Activated T-cell treated with anti-CD3 and anti-CD28 coated beads, Interleukin-2, amount 50 U/mL, for 4 hours (primary cell): ENCODE measurements at regions not wholly inside any gene's neighbourhood (a gene's known extent, or its start where the extent isn't known, plus 50 kb on each side); places are given as distances from the start of the nearest gene placed in this dataset.

Experiments used
- ATAC-seq, 2 donors: fragments of 200-7000 bp; cut with Tn5 transposase; one replicate each; pipeline ENCODE4 v1.10.0; 2021
- DNase-seq: peaks from one replicate; pipeline ENCODE4 v3.0.0-alpha.2; 2020
- H3K27me3 Mint-ChIP-seq: one replicate; pipeline ENCODE4 v1.8.0; 2021; ENCODE audit warnings: low read depth, mixed read lengths
- H3K36me3 Mint-ChIP-seq: one replicate; pipeline ENCODE4 v1.8.0; 2022; ENCODE audit warnings: mixed read lengths; ENCODE audit not compliant: insufficient read depth
- H3K4me1 Mint-ChIP-seq: one replicate; pipeline ENCODE4 v1.8.0; 2021; ENCODE audit warnings: low read depth, mixed read lengths
- H3K4me3 Mint-ChIP-seq: one replicate; pipeline ENCODE4 v1.8.0; 2021; ENCODE audit warnings: mild to moderate bottlenecking, moderate library complexity, mixed read lengths
- H3K9me3 Mint-ChIP-seq: one replicate; pipeline ENCODE4 v1.8.0; 2021; ENCODE audit warnings: mixed read lengths

GRCh38 chr6:120248451-120248850 is 898.9 kb upstream of the MAN1A1 start:
- H3K27me3 Mint-ChIP-seq, result no peaks in the 10 kb centered on the region
- no peaks in the 10 kb centered on the region for H3K4me1 Mint-ChIP-seq
- ATAC-seq (no peak), DNase-seq (no peak)
- no peak overlapping the region for H3K4me3 Mint-ChIP-seq
- H3K9me3 Mint-ChIP-seq, result peaks cover 5% of the 10 kb centered on the region
- H3K36me3 Mint-ChIP-seq, result no peaks in the 10 kb centered on the region

- Mint-ChIP-seq H3K36me3 (no peaks in the 10 kb centered on the region), H3K4me1 (no peaks in the 10 kb centered on the region), H3K4me3 (no peak overlapping the region), H3K27me3 (no peaks in the 10 kb centered on the region), H3K9me3 (peaks cover 22% of the 10 kb centered on the region)
- DNase-seq (no peak), ATAC-seq (no peak)
These were observed 887.7 kb upstream of the MAN1A1 start for GRCh38 chr6:120237221-120237620.

GRCh38 chr6:120230008-120230407 is 880.4 kb upstream of the MAN1A1 start:
- DNase-seq, result no peak
- Mint-ChIP-seq H3K36me3 (no peaks in the 10 kb centered on the region), H3K27me3 (no peaks in the 10 kb centered on the region), H3K9me3 (peaks cover 7% of the 10 kb centered on the region), H3K4me3 (no peak overlapping the region), H3K4me1 (no peaks in the 10 kb centered on the region)
- ATAC-seq, result no peak

- no peak for ATAC-seq
These were observed 878.7 kb upstream of the MAN1A1 start for GRCh38 chr6:120228297-120228696.

GRCh38 chr6:120219339-120219738 is 869.8 kb upstream of the MAN1A1 start:
- ATAC-seq (no peak), DNase-seq (no peak)
- H3K36me3 Mint-ChIP-seq, result no peaks in the 10 kb centered on the region
- no peaks in the 10 kb centered on the region for H3K4me1 Mint-ChIP-seq
- no peaks in the 10 kb centered on the region for H3K27me3 Mint-ChIP-seq
- H3K4me3 Mint-ChIP-seq, result no peak overlapping the region
- H3K9me3 Mint-ChIP-seq, result peaks cover 8% of the 10 kb centered on the region

More at GRCh38 chr6:120228297-120228696, 878.7 kb upstream of the MAN1A1 start:
- H3K4me3 Mint-ChIP-seq, result no peak overlapping the region
- H3K27me3 Mint-ChIP-seq, result no peaks in the 10 kb centered on the region
- DNase-seq, result no peak
- no peaks in the 10 kb centered on the region for H3K36me3 Mint-ChIP-seq
- H3K4me1 Mint-ChIP-seq, result no peaks in the 10 kb centered on the region
- H3K9me3 Mint-ChIP-seq, result no peaks in the 10 kb centered on the region

GRCh38 chr6:120214088-120214499 is 864.5 kb upstream of the MAN1A1 start:
- Mint-ChIP-seq H3K36me3 (no peaks in the 10 kb centered on the region), H3K4me1 (no peaks in the 10 kb centered on the region), H3K4me3 (no peak overlapping the region), H3K9me3 (peaks cover 5% of the 10 kb centered on the region), H3K27me3 (no peaks in the 10 kb centered on the region)
- DNase-seq (no peak), ATAC-seq (no peak)

GRCh38 chr6:120211955-120212792 is 862.6 kb upstream of the MAN1A1 start:
- no peaks in the 10 kb centered on the region for H3K27me3 Mint-ChIP-seq
- DNase-seq, result no peak
- no peak for ATAC-seq
- no peak overlapping the region for H3K4me3 Mint-ChIP-seq
- H3K9me3 Mint-ChIP-seq, result peaks cover 4% of the 10 kb centered on the region
- H3K36me3 Mint-ChIP-seq, result no peaks in the 10 kb centered on the region
- H3K4me1 Mint-ChIP-seq, result no peaks in the 10 kb centered on the region

GRCh38 chr6:120202878-120203277 is 853.3 kb upstream of the MAN1A1 start:
- Mint-ChIP-seq H3K4me3 (no peak overlapping the region), H3K9me3 (no peaks in the 10 kb centered on the region), H3K27me3 (no peaks in the 10 kb centered on the region), H3K36me3 (no peaks in the 10 kb centered on the region), H3K4me1 (no peaks in the 10 kb centered on the region)
- DNase-seq, result no peak
- no peak for ATAC-seq

GRCh38 chr6:120200853-120201252 is 851.3 kb upstream of the MAN1A1 start:
- ATAC-seq (no peak), DNase-seq (no peak)
- no peaks in the 10 kb centered on the region for H3K36me3 Mint-ChIP-seq
- H3K27me3 Mint-ChIP-seq, result no peaks in the 10 kb centered on the region
- no peaks in the 10 kb centered on the region for H3K9me3 Mint-ChIP-seq
- no peaks in the 10 kb centered on the region for H3K4me1 Mint-ChIP-seq
- no peak overlapping the region for H3K4me3 Mint-ChIP-seq

GRCh38 chr6:120198033-120198432 is 848.5 kb upstream of the MAN1A1 start:
- H3K4me3 Mint-ChIP-seq, result no peak overlapping the region
- ATAC-seq (peak in 1 of 2 donors; percentile 55), DNase-seq (no peak)
- no peaks in the 10 kb centered on the region for H3K9me3 Mint-ChIP-seq
- no peaks in the 10 kb centered on the region for H3K27me3 Mint-ChIP-seq
- H3K36me3 Mint-ChIP-seq, result no peaks in the 10 kb centered on the region
- H3K4me1 Mint-ChIP-seq, result no peaks in the 10 kb centered on the region

GRCh38 chr6:120186080-120186479 is 836.5 kb upstream of the MAN1A1 start:
- Mint-ChIP-seq H3K9me3 (no peaks in the 10 kb centered on the region), H3K4me3 (no peak overlapping the region), H3K27me3 (no peaks in the 10 kb centered on the region), H3K4me1 (no peaks in the 10 kb centered on the region), H3K36me3 (no peaks in the 10 kb centered on the region)
- no peak for ATAC-seq
- DNase-seq, result no peak

- no peaks in the 10 kb centered on the region for H3K27me3 Mint-ChIP-seq
- no peak for DNase-seq
- ATAC-seq, result no peak
- no peak overlapping the region for H3K4me3 Mint-ChIP-seq
- H3K36me3 Mint-ChIP-seq, result no peaks in the 10 kb centered on the region
- H3K9me3 Mint-ChIP-seq, result no peaks in the 10 kb centered on the region
- no peaks in the 10 kb centered on the region for H3K4me1 Mint-ChIP-seq
These were observed 823.7 kb upstream of the MAN1A1 start for GRCh38 chr6:120173250-120173649.

- no peaks in the 10 kb centered on the region for H3K9me3 Mint-ChIP-seq
- ATAC-seq (no peak), DNase-seq (no peak)
- no peaks in the 10 kb centered on the region for H3K36me3 Mint-ChIP-seq
- H3K27me3 Mint-ChIP-seq, result no peaks in the 10 kb centered on the region
- H3K4me3 Mint-ChIP-seq, result no peak overlapping the region
- no peaks in the 10 kb centered on the region for H3K4me1 Mint-ChIP-seq
These were observed 815.0 kb upstream of the MAN1A1 start for GRCh38 chr6:120164531-120164930.

GRCh38 chr6:120157873-120158272 is 808.3 kb upstream of the MAN1A1 start:
- no peaks in the 10 kb centered on the region for H3K36me3 Mint-ChIP-seq

GRCh38 chr6:120147071-120147871 is 797.7 kb upstream of the MAN1A1 start:
- no peak for DNase-seq
- Mint-ChIP-seq H3K4me1 (no peaks in the 10 kb centered on the region), H3K27me3 (no peaks in the 10 kb centered on the region)

More at GRCh38 chr6:120157873-120158272, 808.3 kb upstream of the MAN1A1 start:
- no peak for ATAC-seq
- H3K9me3 Mint-ChIP-seq, result no peaks in the 10 kb centered on the region
- H3K4me3 Mint-ChIP-seq, result no peak overlapping the region
- H3K27me3 Mint-ChIP-seq, result no peaks in the 10 kb centered on the region
- DNase-seq, result no peak
- H3K4me1 Mint-ChIP-seq, result no peaks in the 10 kb centered on the region

More at GRCh38 chr6:120147071-120147871, 797.7 kb upstream of the MAN1A1 start:
- Mint-ChIP-seq H3K4me3 (no peak overlapping the region), H3K9me3 (peaks cover 13% of the 10 kb centered on the region), H3K36me3 (no peaks in the 10 kb centered on the region)
- no peak for ATAC-seq
